NCI-H2196 treated with DMSO at 0.1 percent for 48 hours (cell line): ENCODE measurements at regions not wholly inside any gene's neighbourhood (a gene's known extent, or its start where the extent isn't known, plus 50 kb on each side); places are given as distances from the start of the nearest gene placed in this dataset.

ENCODE experiments used
- DNase-seq: peaks from one replicate; lab custom pipeline; 2025; ENCODE audit not compliant: unreplicated experiment; lab: John Stamatoyannopoulos, UW

GRCh38 chr11:92822410-92822809 is 147.0 kb upstream of the MTNR1B start:
- no peak for DNase-seq

- DNase-seq, result no peak
Measured at GRCh38 chr11:92826136-92826535, 143.3 kb upstream of the MTNR1B start.

GRCh38 chr11:92826603-92827002 is 142.8 kb upstream of the MTNR1B start:
- DNase-seq, result no peak

GRCh38 chr11:92827132-92827531 is 142.3 kb upstream of the MTNR1B start:
- peak; percentile 14 for DNase-seq

GRCh38 chr11:92828556-92828955 is 140.9 kb upstream of the MTNR1B start:
- DNase-seq, result no peak

GRCh38 chr11:92829121-92829520 is 140.3 kb upstream of the MTNR1B start:
- DNase-seq, result no peak

GRCh38 chr11:92829671-92830070 is 139.8 kb upstream of the MTNR1B start:
- no peak for DNase-seq

GRCh38 chr11:92830377-92831155 is 138.9 kb upstream of the MTNR1B start:
- DNase-seq, result peak; percentile 95

- DNase-seq, result no peak
Measured at GRCh38 chr11:92834296-92835020, 135.0 kb upstream of the MTNR1B start.

GRCh38 chr11:92837595-92837994 is 131.9 kb upstream of the MTNR1B start:
- DNase-seq, result no peak

GRCh38 chr11:92838759-92839310 is 130.6 kb upstream of the MTNR1B start:
- peak; percentile 11 for DNase-seq

GRCh38 chr11:92839450-92839849 is 130.0 kb upstream of the MTNR1B start:
- DNase-seq, result no peak

- DNase-seq, result no peak
Measured at GRCh38 chr11:92841719-92842118, 127.7 kb upstream of the MTNR1B start.

GRCh38 chr11:92843455-92843854 is 126.0 kb upstream of the MTNR1B start:
- DNase-seq, result no peak

- no peak for DNase-seq
Measured at GRCh38 chr11:92844197-92844596, 125.3 kb upstream of the MTNR1B start.

GRCh38 chr11:92845390-92845789 is 124.1 kb upstream of the MTNR1B start:
- DNase-seq, result no peak

- no peak for DNase-seq
Measured at GRCh38 chr11:92845805-92846204, 123.6 kb upstream of the MTNR1B start.

GRCh38 chr11:92846491-92847125 is 122.8 kb upstream of the MTNR1B start:
- no peak for DNase-seq

GRCh38 chr11:92848578-92848977 is 120.9 kb upstream of the MTNR1B start:
- no peak for DNase-seq

- no peak for DNase-seq
Measured at GRCh38 chr11:92850296-92850826, 119.1 kb upstream of the MTNR1B start.

GRCh38 chr11:92852229-92852628 is 117.2 kb upstream of the MTNR1B start:
- no peak for DNase-seq
